Adipocyte (in vitro differentiated cells): ENCODE measurements at regions not wholly inside any gene's neighbourhood (a gene's known extent, or its start where the extent isn't known, plus 50 kb on each side); places are given as distances from the start of the nearest gene placed in this dataset.

Experiments
- DNase-seq: peaks from one replicate; pipeline ENCODE4 v3.0.0-alpha.2; 2015; ENCODE audit warnings: low read depth
- H3K27me3 ChIP-seq: replicated peaks from 2 replicates; pipeline ENCODE4 v1.7.0; 2013; ENCODE audit warnings: mild to moderate bottlenecking, low read length, moderate library complexity; ENCODE audit not compliant: control insufficient read depth, insufficient read depth
- H3K36me3 ChIP-seq: 2 replicates; pipeline ENCODE4 v1.7.0; 2013; ENCODE audit warnings: low read length, mild to moderate bottlenecking, moderate library complexity; ENCODE audit not compliant: control insufficient read depth, insufficient read depth, severe bottlenecking
- H3K4me1 ChIP-seq: 2 replicates; pipeline ENCODE4 v1.7.0; 2013; ENCODE audit warnings: mild to moderate bottlenecking, low read length, moderate library complexity; ENCODE audit not compliant: control insufficient read depth, insufficient read depth
- H3K4me3 ChIP-seq: 2 replicates; pipeline ENCODE4 v1.7.0; 2013; ENCODE audit warnings: mild to moderate bottlenecking, low read length, moderate library complexity
- H3K9ac ChIP-seq: 2 replicates; pipeline ENCODE4 v1.7.0; 2013; ENCODE audit warnings: mild to moderate bottlenecking, low read length, moderate library complexity
- H3K9me3 ChIP-seq: 2 replicates; pipeline ENCODE4 v1.7.0; 2013; ENCODE audit warnings: mild to moderate bottlenecking, low read length, moderate library complexity; ENCODE audit not compliant: control insufficient read depth

- Histone ChIP-seq H3K36me3 (no peaks in the 10 kb centered on the region), H3K9me3 (no peaks in the 10 kb centered on the region), H3K4me3 (no peak overlapping the region), H3K4me1 (peaks cover 4% of the 10 kb centered on the region), H3K27me3 (no peaks in the 10 kb centered on the region), H3K9ac (no peak overlapping the region)
- no peak for DNase-seq
Measured at GRCh38 chr1:192418552-192419285, 101.9 kb downstream of the RGS21 start.

DNA sequence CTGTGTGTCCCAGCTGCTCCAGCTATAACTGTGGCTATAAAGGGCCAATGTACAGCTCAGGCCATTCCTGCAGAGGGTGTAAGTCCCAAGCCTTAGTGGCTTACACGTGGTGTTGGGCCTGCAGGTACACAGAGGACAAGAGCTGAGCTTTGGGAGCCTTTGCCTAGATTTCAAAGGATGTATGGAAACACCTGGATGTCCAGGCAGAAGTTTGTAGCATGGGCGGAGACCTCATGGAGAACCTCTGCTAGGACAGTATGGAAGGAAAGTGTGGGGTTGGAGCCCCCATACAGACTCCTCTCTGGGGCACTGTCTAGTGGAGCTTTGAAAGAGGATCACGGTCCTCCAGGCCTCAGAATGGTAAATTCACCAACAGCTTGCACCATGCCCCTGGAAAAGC is 113.9 kb downstream of the RGS21 start:
- Histone ChIP-seq H3K4me1 (no peaks in the 10 kb centered on the region), H3K9me3 (peaks cover 6% of the 10 kb centered on the region), H3K4me3 (no peak overlapping the region), H3K36me3 (no peaks in the 10 kb centered on the region), H3K27me3 (no peaks in the 10 kb centered on the region), H3K9ac (no peak overlapping the region)
- DNase-seq: no peak

DNA sequence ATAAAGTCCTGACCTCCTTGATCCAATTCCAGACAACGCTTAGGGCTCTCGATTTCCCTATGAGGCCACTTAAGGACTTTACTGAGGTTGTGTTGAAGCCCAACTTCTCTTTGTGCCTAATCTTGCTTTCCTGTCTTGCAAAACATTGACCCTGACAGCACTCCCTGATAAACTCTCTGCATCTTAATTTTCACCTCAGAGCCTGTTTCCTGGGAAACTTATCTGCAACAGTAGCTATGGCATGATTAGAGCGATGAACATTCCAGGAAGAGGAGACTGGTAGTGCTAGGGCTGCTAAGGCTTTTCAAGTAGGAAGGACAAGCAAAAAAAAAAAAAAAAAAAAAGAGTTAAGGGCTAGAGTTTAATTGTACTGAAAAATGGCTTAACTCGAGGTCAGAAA is 118.9 kb downstream of the RGS21 start:
- H3K4me1 ChIP-seq: no peaks in the 10 kb centered on the region
- no peaks in the 10 kb centered on the region for H3K36me3 ChIP-seq
- peaks cover 2% of the 10 kb centered on the region for H3K9me3 ChIP-seq
- no peak for DNase-seq
- no peak overlapping the region for H3K9ac ChIP-seq
- H3K4me3 ChIP-seq: no peak overlapping the region
- no peaks in the 10 kb centered on the region for H3K27me3 ChIP-seq

- H3K36me3 ChIP-seq: no peaks in the 10 kb centered on the region
- no peaks in the 10 kb centered on the region for H3K4me1 ChIP-seq
- no peak overlapping the region for H3K9ac ChIP-seq
- H3K27me3 ChIP-seq: no peaks in the 10 kb centered on the region
- no peak for DNase-seq
- no peak overlapping the region for H3K4me3 ChIP-seq
- no peaks in the 10 kb centered on the region for H3K9me3 ChIP-seq
Measured at GRCh38 chr1:192436441-192437078, 119.8 kb downstream of the RGS21 start.

- Histone ChIP-seq H3K4me1 (no peaks in the 10 kb centered on the region), H3K27me3 (no peaks in the 10 kb centered on the region), H3K4me3 (no peak overlapping the region), H3K9ac (no peak overlapping the region), H3K36me3 (no peaks in the 10 kb centered on the region), H3K9me3 (no peaks in the 10 kb centered on the region)
- DNase-seq: no peak
Measured at GRCh38 chr1:192438737-192439136, 121.9 kb downstream of the RGS21 start.

DNA sequence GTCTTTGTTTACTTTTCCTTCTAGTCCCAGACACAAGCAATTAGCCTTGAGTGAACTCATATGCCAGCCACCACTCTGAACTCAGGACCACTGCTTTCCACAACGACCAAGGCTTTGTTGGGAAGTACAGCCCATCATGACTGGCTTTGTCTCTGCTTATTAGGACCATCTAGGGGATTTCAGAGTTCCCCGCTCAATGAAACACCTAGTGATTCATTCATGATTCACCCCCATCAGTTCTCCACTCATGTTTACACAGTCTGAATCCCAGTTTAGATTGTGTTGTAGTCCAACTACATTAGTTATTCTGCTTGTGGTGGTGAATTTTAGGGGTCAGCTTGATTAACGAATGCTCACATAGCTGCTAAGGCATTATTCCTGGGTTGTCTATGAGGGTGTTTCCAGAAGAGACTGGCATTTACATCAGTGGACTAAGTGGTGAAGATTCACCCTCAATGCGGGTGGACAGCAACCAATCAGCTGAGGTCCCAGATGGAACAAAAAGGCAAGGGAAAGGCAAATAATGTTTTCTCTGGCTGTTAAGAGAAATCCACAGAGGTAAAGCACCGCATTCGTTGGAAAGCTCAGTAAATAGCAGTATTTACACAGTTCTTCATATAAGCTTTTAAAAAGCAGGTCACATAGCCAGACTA is 122.7 kb downstream of the RGS21 start:
- Histone ChIP-seq H3K4me1 (no peaks in the 10 kb centered on the region), H3K27me3 (no peaks in the 10 kb centered on the region), H3K36me3 (no peaks in the 10 kb centered on the region), H3K9ac (no peak overlapping the region), H3K4me3 (no peak overlapping the region), H3K9me3 (no peaks in the 10 kb centered on the region)
- DNase-seq: peak; percentile 65

GRCh38 chr1:192441492-192441891 is 124.7 kb downstream of the RGS21 start:
- DNase-seq: no peak

DNA sequence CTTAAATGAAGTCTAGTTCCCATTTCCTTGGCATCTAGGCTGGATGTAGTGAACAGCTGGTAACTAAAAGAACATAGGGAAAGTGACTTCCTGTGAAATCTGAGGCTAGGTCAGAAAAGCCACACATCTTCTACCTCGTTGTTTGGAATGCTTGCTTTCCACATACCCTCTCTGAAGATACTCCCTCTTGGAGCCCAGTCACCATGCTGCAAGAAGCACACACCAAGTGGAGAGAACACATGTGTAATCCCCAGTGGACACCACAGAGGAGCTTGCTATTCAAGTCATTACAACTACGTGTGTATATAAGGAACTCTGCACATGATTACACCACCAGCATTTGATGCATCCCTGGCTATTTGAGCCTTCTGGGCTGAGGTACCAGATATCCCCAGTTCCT is 125.9 kb downstream of the RGS21 start:
- Histone ChIP-seq H3K27me3 (no peaks in the 10 kb centered on the region), H3K4me3 (no peak overlapping the region), H3K36me3 (no peaks in the 10 kb centered on the region), H3K4me1 (no peaks in the 10 kb centered on the region), H3K9ac (no peak overlapping the region), H3K9me3 (no peaks in the 10 kb centered on the region)
- DNase-seq: no peak

More at GRCh38 chr1:192441492-192441891, 124.7 kb downstream of the RGS21 start:
- no peaks in the 10 kb centered on the region for H3K4me1 ChIP-seq
- H3K27me3 ChIP-seq: no peaks in the 10 kb centered on the region
- no peak overlapping the region for H3K9ac ChIP-seq
- H3K9me3 ChIP-seq: no peaks in the 10 kb centered on the region
- H3K36me3 ChIP-seq: no peaks in the 10 kb centered on the region
- no peak overlapping the region for H3K4me3 ChIP-seq

DNA sequence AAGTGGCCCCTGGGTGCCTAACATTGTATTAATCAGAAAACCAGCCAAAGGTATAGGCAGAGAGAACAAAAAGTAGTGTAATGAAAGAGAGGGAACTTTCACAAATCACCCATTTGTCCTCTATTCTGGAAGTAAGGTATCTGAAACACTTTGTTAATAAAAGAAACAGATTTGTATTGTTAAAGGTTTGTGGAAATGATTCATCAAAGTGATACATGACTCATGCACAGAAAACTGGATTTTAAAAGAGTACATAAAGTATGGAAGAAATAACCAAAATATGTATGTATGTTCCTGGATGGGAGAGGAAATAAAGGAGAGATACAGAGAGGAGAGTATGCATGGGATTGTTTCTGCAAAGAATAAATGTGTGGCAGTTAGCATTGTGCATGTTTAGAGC is 126.8 kb downstream of the RGS21 start:
- H3K9ac ChIP-seq: no peak overlapping the region
- peak; percentile 31 for DNase-seq
- no peaks in the 10 kb centered on the region for H3K27me3 ChIP-seq
- H3K36me3 ChIP-seq: no peaks in the 10 kb centered on the region
- H3K4me1 ChIP-seq: no peaks in the 10 kb centered on the region
- H3K4me3 ChIP-seq: no peak overlapping the region
- no peaks in the 10 kb centered on the region for H3K9me3 ChIP-seq

GRCh38 chr1:192445241-192445640 is 128.4 kb downstream of the RGS21 start:
- Histone ChIP-seq H3K9me3 (no peaks in the 10 kb centered on the region), H3K27me3 (no peaks in the 10 kb centered on the region), H3K9ac (no peak overlapping the region), H3K4me1 (no peaks in the 10 kb centered on the region), H3K36me3 (no peaks in the 10 kb centered on the region), H3K4me3 (no peak overlapping the region)
- DNase-seq: no peak

DNA sequence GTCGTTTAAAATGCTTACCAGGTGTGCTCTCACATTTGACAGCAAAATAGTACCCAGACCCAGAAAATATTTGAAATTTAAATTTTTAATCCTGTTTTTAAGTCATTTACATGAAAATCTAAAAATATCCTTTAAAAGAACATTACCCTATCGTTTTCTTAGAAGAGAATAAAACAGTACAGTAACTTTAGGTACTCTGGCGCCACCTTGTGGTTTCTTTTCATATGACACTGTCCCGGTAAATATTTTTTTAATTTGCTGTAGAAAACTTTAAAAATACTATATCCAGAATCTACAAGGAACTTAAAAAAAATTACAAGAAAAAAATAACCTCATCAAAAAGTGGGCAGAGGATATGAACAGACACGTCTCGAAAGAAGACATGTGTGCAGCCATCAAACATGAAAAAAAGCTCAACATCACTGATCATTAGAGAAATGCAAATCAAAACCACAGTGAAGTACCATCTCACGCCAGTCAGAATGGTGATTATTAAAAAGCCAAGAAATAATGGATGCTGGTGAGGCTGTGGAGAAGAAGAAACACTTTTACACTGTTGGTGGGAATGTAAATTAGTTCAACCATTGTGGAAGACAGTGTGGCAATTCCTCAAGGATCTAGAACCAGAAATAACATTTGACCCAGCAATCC is 129.2 kb downstream of the RGS21 start:
- Histone ChIP-seq H3K4me1 (no peaks in the 10 kb centered on the region), H3K27me3 (no peaks in the 10 kb centered on the region), H3K4me3 (peak overlapping the region; percentile 57), H3K36me3 (no peaks in the 10 kb centered on the region), H3K9me3 (no peaks in the 10 kb centered on the region), H3K9ac (peak overlapping the region; percentile 50)
- peak; percentile 80 for DNase-seq
